ENCODE measurements at regions not wholly inside any gene's neighbourhood (a gene's known extent, or its start where the extent isn't known, plus 50 kb on each side); places are given as distances from the start of the nearest gene placed in this dataset.
"Not testable (repeated sequence)": the region's sequence is repeated elsewhere in the genome, so short reads cannot be mapped to it uniquely, and the experiment has no call there.

DNA sequence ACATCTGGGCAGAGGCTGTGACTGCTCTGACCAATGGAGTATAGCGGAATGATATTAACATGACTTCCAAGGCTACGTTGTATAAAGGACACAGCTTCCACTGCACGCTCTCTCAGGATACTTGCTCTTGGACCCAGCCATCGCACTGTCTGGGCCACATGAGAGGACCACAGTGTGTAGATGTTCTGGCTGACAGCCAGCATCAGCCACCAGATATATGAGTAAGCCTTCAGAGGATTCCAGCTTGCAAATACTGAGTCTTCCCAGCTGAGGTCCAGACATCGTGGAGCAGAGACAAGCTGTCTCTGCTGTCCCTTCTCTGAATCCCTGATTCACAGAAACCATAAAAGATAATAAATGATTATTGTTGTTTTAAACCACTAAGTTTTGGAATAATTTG lies 146.8 kb upstream of the USP9X start:
- DNase-seq (ENCODE audit: low read depth) = no peak
- H3K4me3 ChIP-seq (ENCODE audit: control insufficient read depth, low read depth, low read length) = no peak overlapping the region
- TF ChIP-seq, protein P1, sequence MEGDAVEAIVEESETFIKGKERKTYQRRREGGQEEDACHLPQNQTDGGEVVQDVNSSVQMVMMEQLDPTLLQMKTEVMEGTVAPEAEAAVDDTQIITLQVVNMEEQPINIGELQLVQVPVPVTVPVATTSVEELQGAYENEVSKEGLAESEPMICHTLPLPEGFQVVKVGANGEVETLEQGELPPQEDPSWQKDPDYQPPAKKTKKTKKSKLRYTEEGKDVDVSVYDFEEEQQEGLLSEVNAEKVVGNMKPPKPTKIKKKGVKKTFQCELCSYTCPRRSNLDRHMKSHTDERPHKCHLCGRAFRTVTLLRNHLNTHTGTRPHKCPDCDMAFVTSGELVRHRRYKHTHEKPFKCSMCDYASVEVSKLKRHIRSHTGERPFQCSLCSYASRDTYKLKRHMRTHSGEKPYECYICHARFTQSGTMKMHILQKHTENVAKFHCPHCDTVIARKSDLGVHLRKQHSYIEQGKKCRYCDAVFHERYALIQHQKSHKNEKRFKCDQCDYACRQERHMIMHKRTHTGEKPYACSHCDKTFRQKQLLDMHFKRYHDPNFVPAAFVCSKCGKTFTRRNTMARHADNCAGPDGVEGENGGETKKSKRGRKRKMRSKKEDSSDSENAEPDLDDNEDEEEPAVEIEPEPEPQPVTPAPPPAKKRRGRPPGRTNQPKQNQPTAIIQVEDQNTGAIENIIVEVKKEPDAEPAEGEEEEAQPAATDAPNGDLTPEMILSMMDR (IDR thresholded peaks at IDR 0.05; ENCODE audit: control insufficient read depth, insufficient read depth, low read depth, low read length, missing control alignments) = no peak

DNA sequence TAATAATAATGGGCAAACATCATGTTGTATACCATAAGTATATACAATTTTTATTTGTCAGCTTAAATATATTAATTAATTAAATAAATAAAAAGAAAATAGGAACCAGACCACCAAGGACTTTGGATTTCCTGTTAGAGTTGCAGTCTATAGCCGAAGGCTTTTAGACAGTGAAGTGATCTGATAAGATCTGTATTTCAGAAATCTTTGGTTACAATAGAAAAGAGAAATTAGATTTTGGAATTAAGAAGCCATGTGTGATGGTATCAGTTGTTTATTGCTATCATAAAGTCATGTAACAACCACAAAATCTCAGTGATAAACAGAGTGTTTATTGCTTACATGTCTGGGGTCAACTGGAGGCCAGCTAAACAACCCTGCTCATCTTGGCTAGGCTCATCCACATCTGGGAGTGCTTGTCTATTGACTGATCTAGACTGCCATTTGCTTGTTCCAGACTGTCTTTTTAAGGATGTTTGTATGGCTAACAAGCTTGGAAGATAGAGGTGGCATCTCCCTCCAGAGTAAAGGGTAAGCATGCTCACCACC lies 142.1 kb upstream of the USP9X start:
- DNase-seq (ENCODE audit: low read depth) = no peak
- no peak overlapping the region for H3K4me3 ChIP-seq (ENCODE audit: control insufficient read depth, low read depth, low read length)
- TF ChIP-seq, protein P1 (IDR thresholded peaks at IDR 0.05; ENCODE audit: control insufficient read depth, insufficient read depth, low read depth, low read length, missing control alignments) = no peak

GRCh38 chrX:40945361-40945713 lies 139.9 kb upstream of the USP9X start:
- TF ChIP-seq, protein P1 (IDR thresholded peaks at IDR 0.05; ENCODE audit: control insufficient read depth, insufficient read depth, low read depth, low read length, missing control alignments) = no peak
- DNase-seq (ENCODE audit: low read depth) = peak; percentile 35
- no peak overlapping the region for H3K4me3 ChIP-seq (ENCODE audit: control insufficient read depth, low read depth, low read length)

- no peak overlapping the region for H3K4me3 ChIP-seq (ENCODE audit: control insufficient read depth, low read depth, low read length)
- TF ChIP-seq, protein P1 (IDR thresholded peaks at IDR 0.05; ENCODE audit: control insufficient read depth, insufficient read depth, low read depth, low read length, missing control alignments) = no peak
- DNase-seq (ENCODE audit: low read depth) = no peak
Observed at GRCh38 chrX:40947276-40947675, 138.0 kb upstream of the USP9X start.

DNA sequence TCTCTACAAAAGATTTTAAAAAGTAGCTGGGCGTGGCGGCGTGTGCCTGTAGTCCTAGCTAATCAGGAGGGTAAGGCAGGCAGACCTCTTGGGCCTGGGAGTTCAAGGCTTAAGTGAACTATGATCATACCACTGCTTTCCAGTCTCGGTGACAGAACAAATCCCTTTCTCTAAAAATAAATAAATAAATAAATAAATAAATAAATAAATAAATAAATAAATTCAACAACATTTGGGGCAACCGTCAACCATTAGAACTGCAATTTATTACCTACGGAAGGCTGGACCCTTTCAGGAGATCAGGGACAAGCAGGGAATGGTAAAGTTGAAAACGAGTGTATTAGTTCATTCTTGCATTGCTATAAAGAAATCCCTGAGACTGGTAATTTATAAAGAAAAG lies 136.2 kb upstream of the USP9X start:
- no peak overlapping the region for H3K4me3 ChIP-seq (ENCODE audit: control insufficient read depth, low read depth, low read length)
- TF ChIP-seq, protein P1 (IDR thresholded peaks at IDR 0.05; ENCODE audit: control insufficient read depth, insufficient read depth, low read depth, low read length, missing control alignments) = no peak
- no peak for DNase-seq (ENCODE audit: low read depth)

DNA sequence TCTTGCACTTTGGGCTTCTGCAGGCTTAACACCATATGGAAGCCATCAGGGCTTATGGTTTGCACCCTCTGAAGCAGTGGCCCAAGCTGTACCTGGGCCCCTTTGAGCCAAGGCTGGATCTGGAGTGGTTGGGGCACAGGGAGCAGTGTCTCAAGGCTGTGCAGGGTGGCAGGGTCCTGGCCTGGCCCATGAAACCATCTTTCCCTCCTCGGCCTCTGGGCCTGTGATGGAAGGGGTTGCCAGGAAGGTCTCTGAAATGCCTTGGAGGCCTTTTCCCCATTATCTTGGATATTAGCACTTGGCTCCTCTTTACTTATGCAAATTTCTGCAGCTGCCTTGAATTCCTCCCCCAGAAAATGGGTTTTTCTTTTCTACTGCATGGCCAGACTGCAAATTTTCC lies 134.7 kb upstream of the USP9X start:
- H3K4me3 ChIP-seq (ENCODE audit: control insufficient read depth, low read depth, low read length) = no peak overlapping the region
- DNase-seq (ENCODE audit: low read depth) = no peak
- TF ChIP-seq, protein P1 (IDR thresholded peaks at IDR 0.05; ENCODE audit: control insufficient read depth, insufficient read depth, low read depth, low read length, missing control alignments) = no peak

- not testable (repeated sequence) for DNase-seq (ENCODE audit: low read depth); H3K4me3 ChIP-seq (ENCODE audit: control insufficient read depth, low read depth, low read length)
Observed at GRCh38 chrX:40951407-40951806, 133.8 kb upstream of the USP9X start.
